ENCODE measurements at regions not wholly inside any gene's neighbourhood (a gene's known extent, or its start where the extent isn't known, plus 50 kb on each side); places are given as distances from the start of the nearest gene placed in this dataset.

GRCh38 chr3:64961301-64961700 is 273.5 kb upstream of the ADAMTS9 start:
- TF ChIP-seq POLR2AphosphoS5 (IDR thresholded peaks at IDR 0.05): no peak
- no peak for TF ChIP-seq CTCF (IDR thresholded peaks at IDR 0.05)
